ENCODE measurements at regions not wholly inside any gene's neighbourhood (a gene's known extent, or its start where the extent isn't known, plus 50 kb on each side); places are given as distances from the start of the nearest gene placed in this dataset.

DNA sequence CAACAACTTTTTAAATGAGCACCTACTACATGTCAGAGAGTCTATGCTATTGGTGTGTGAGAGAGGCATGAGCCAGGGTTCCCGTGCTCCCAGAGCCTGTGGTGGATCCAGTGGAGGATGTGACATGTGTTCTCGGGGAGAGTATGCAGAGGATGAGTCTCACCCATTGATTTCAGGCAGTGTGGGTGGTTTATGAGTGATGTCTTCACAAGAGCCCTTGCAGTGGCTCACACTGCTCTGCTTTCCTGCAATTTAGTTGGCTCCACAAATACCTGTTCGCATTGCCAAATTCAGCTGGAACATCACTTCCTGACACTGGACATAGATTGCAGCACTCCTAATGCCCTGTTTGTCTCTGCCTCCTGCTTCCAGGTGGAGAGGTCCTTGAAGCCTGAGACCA, 243.6 kb upstream of the CXCR4 start:
- TF ChIP-seq, protein P1, sequence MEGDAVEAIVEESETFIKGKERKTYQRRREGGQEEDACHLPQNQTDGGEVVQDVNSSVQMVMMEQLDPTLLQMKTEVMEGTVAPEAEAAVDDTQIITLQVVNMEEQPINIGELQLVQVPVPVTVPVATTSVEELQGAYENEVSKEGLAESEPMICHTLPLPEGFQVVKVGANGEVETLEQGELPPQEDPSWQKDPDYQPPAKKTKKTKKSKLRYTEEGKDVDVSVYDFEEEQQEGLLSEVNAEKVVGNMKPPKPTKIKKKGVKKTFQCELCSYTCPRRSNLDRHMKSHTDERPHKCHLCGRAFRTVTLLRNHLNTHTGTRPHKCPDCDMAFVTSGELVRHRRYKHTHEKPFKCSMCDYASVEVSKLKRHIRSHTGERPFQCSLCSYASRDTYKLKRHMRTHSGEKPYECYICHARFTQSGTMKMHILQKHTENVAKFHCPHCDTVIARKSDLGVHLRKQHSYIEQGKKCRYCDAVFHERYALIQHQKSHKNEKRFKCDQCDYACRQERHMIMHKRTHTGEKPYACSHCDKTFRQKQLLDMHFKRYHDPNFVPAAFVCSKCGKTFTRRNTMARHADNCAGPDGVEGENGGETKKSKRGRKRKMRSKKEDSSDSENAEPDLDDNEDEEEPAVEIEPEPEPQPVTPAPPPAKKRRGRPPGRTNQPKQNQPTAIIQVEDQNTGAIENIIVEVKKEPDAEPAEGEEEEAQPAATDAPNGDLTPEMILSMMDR (IDR thresholded peaks at IDR 0.05; ENCODE audit: insufficient read depth, low read length): no peak
- DNase-seq (ENCODE audit: low read depth): no peak
- H3K4me3 ChIP-seq (ENCODE audit: low read depth, low read length): no peak overlapping the region

DNA sequence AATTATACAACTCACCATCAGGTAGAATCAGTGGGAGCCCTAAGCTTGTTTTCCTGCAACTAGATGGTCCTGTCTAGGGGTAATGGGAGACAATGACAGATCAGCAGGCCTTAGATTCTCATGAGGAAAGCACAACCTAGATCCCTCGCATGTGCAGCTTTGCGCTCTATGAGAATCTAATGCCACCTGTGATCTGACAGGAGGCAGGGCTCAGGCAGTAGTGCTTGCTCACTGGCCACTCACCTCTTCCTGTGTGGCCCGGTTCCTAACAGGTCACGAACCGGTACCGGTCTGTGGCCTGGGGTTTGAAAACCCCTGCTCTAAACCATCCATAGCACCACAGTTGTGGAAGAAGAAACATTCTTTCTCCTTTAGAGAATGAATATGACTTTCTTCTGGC, 242.8 kb upstream of the CXCR4 start:
- DNase-seq (ENCODE audit: low read depth): no peak
- TF ChIP-seq, protein P1 (IDR thresholded peaks at IDR 0.05; ENCODE audit: insufficient read depth, low read length): no peak
- no peak overlapping the region for H3K4me3 ChIP-seq (ENCODE audit: low read depth, low read length)

DNA sequence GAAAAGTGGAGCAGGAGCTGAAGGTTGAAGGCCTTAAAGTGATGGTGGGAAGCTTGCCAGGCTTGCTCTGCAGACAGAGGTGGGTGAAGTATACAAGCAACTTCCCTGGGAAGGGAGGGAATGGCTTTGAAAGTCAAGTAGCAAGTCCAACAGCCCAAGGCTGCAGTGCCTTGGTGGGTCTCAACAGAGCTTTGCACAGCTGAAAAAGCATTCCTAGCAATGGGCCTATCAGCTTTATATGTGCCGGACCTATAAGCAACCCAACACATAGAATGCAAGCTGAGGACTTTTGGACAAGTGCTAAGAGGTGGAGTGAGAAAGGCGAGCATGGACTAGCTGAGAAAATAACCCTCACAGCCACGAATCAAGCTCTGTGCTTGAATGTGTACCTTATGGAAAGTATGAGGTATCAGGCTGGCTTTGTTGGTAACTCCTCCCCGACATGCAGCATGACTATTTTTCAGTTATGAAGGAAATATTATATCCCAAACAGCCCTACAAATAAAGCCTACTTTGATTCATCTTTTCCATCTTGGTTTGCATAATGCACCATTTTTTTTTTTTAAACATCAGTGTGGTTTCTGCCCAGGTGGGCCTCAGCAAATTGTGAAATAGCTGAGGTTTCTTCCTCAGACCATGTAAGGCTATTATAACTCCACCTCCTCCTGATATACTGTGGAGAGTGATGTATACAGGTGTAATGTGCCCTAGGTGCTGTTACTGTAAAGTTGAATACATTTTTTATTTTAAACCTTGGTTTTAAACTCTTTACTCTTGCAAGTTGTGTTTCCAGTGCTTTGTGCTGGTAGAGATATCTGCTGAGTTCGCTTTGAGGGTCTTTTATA, 241.4 kb upstream of the CXCR4 start:
- DNase-seq (ENCODE audit: low read depth): no peak
- no peak overlapping the region for H3K4me3 ChIP-seq (ENCODE audit: low read depth, low read length)
- TF ChIP-seq, protein P1 (IDR thresholded peaks at IDR 0.05; ENCODE audit: insufficient read depth, low read length): no peak

DNA sequence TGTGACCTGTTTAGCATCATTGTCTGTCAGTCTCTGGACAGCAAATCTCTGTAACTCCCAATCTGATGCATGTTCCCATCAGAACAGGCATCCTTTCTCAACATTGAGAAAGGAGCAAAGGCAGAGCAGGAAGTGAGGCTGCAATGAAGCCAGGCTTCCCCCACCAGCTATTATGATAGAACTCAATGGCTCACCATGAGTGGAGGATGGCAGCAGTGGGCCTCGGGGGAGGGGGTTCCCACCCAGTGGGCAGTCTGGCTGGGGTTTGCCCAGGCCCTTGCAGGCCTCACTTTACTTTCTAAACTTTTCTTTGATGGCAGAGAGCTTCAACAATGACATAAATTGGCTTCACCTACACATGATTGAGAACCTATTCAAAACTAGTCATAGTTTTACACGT, 240.6 kb upstream of the CXCR4 start:
- TF ChIP-seq, protein P1 (IDR thresholded peaks at IDR 0.05; ENCODE audit: insufficient read depth, low read length): no peak
- H3K4me3 ChIP-seq (ENCODE audit: low read depth, low read length): no peak overlapping the region
- DNase-seq (ENCODE audit: low read depth): no peak

DNA sequence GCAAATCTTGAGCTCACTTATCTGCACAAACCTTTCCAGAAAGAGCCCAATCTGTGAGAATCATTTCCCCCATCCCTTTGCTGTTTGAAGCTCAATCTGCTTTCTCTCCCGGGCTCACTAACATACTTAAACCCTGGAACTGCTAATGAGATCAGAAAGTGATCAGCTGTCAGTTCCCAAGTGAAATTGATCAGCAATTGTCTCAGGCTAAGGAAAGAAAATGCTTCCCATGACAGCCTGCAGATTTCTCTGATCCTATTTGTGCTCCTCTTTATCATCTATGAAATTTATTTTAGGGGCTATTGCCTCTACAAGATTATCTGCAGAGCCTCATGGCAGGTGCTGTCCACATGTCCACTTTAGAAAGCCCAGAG, 239.0 kb upstream of the CXCR4 start:
- no peak overlapping the region for H3K4me3 ChIP-seq (ENCODE audit: low read depth, low read length)
- TF ChIP-seq, protein P1 (IDR thresholded peaks at IDR 0.05; ENCODE audit: insufficient read depth, low read length): no peak
- no peak for DNase-seq (ENCODE audit: low read depth)

DNA sequence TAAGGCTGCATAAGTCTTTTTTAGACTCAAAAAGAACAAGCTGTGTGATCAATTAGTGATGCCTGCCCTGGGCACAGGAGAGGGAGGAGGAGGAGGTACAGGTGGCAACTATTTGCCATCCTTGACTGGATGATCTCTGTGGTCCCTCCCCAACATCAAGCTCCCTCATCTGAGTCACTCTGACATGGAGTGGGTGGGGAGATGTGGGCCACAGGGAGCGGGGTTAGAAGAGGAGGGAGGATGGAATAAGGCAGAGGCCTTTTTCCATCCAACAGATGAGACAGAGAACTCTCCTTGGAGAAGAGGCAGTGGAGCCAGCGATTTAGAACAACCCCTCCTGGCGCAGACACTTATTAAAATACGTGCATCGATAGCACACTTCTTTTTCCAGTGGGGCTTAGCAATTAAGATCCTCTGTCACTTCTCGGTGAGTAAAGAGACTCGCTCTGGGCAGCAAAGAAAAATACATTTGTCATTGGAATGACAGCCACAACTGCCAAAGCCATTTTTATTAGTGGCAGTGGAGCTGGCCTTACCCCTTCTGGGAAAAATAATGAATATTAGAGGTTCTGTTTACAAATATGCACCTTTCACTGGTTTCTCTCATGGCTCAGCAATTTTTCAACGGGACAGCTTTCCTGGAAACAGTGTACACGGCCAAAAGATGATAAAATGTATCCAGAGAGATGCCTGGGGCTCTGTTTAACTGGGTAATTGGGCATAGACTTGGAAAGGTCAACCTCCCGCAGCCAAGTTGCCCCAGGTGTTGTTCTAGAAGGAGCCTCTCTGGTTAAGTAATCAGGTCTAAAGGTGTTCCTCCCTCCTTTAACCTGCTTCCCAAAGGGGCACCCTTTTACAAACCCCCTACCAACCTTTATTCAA, 238.4 kb upstream of the CXCR4 start:
- H3K4me3 ChIP-seq (ENCODE audit: low read depth, low read length): no peak overlapping the region
- TF ChIP-seq, protein P1 (IDR thresholded peaks at IDR 0.05; ENCODE audit: insufficient read depth, low read length): no peak
- no peak for DNase-seq (ENCODE audit: low read depth)
